ENCODE measurements at regions not wholly inside any gene's neighbourhood (a gene's known extent, or its start where the extent isn't known, plus 50 kb on each side); places are given as distances from the start of the nearest gene placed in this dataset.

- ChIA-PET POLR2A (no interaction called here), CTCF (no interaction called here)
- no peaks in the 10 kb centered on the region for H3K9me3 Mint-ChIP-seq
- DNase-seq: no peak
- intact Hi-C loops (cut with micrococcal nuclease): no loop called here
- H3K36me3 Mint-ChIP-seq: no peaks in the 10 kb centered on the region
- no peaks in the 10 kb centered on the region for H3K4me1 Mint-ChIP-seq (ENCODE audit: low read depth)
- H3K27ac Mint-ChIP-seq: no peak overlapping the region
- H3K27me3 Mint-ChIP-seq: peaks cover 14% of the 10 kb centered on the region
- H3K4me3 Mint-ChIP-seq: no peak overlapping the region
Observed at GRCh38 chr1:34338871-34339270, 162.2 kb downstream of the C1orf94 start.

- H3K9me3 Mint-ChIP-seq: no peaks in the 10 kb centered on the region
- ChIA-PET POLR2A (no interaction called here), CTCF (no interaction called here)
- peaks cover 12% of the 10 kb centered on the region for H3K27me3 Mint-ChIP-seq
- no peak overlapping the region for H3K27ac Mint-ChIP-seq
- no peak for DNase-seq
- H3K4me3 Mint-ChIP-seq: no peak overlapping the region
- no peaks in the 10 kb centered on the region for H3K4me1 Mint-ChIP-seq (ENCODE audit: low read depth)
- intact Hi-C loops (cut with micrococcal nuclease): no loop called here
- no peaks in the 10 kb centered on the region for H3K36me3 Mint-ChIP-seq
Observed at GRCh38 chr1:34341896-34342295, 165.2 kb downstream of the C1orf94 start.

- H3K27ac Mint-ChIP-seq: no peak overlapping the region
- CTCF ChIA-PET: no interaction called here
Observed at GRCh38 chr1:34342334-34342733, 165.6 kb downstream of the C1orf94 start.

GRCh38 chr1:34346128-34346527 is 169.4 kb downstream of the C1orf94 start:
- POLR2A ChIA-PET: no interaction called here
- Mint-ChIP-seq H3K9me3 (no peaks in the 10 kb centered on the region), H3K36me3 (no peaks in the 10 kb centered on the region), H3K27me3 (peaks cover 2% of the 10 kb centered on the region), H3K4me3 (no peak overlapping the region), H3K4me1 (ENCODE audit: low read depth) (no peaks in the 10 kb centered on the region), H3K27ac (no peak overlapping the region)
- intact Hi-C loops (cut with micrococcal nuclease): no loop called here
- CTCF ChIA-PET: no interaction called here
- no peak for DNase-seq

More at GRCh38 chr1:34342334-34342733, 165.6 kb downstream of the C1orf94 start:
- no peaks in the 10 kb centered on the region for H3K4me1 Mint-ChIP-seq (ENCODE audit: low read depth)
- H3K27me3 Mint-ChIP-seq: peaks cover 9% of the 10 kb centered on the region
- no peaks in the 10 kb centered on the region for H3K36me3 Mint-ChIP-seq
- no peak overlapping the region for H3K4me3 Mint-ChIP-seq
- no peaks in the 10 kb centered on the region for H3K9me3 Mint-ChIP-seq
- DNase-seq: no peak
- POLR2A ChIA-PET: no interaction called here
- intact Hi-C loops (cut with micrococcal nuclease): no loop called here

- Mint-ChIP-seq H3K36me3 (no peaks in the 10 kb centered on the region), H3K4me1 (ENCODE audit: low read depth) (no peaks in the 10 kb centered on the region), H3K27ac (no peak overlapping the region), H3K4me3 (no peak overlapping the region), H3K27me3 (peaks cover 13% of the 10 kb centered on the region), H3K9me3 (no peaks in the 10 kb centered on the region)
- no peak for DNase-seq
- ChIA-PET CTCF (no interaction called here), POLR2A (no interaction called here)
- intact Hi-C loops (cut with micrococcal nuclease): no loop called here
Observed at GRCh38 chr1:34353409-34353808, 176.7 kb downstream of the C1orf94 start.

GRCh38 chr1:34354367-34354766 is 177.7 kb downstream of the C1orf94 start:
- H3K4me3 Mint-ChIP-seq: no peak overlapping the region
- no peak for DNase-seq
- no peak overlapping the region for H3K27ac Mint-ChIP-seq
- H3K4me1 Mint-ChIP-seq (ENCODE audit: low read depth): no peaks in the 10 kb centered on the region
- H3K9me3 Mint-ChIP-seq: no peaks in the 10 kb centered on the region
- peaks cover 14% of the 10 kb centered on the region for H3K27me3 Mint-ChIP-seq
- intact Hi-C loops (cut with micrococcal nuclease): no loop called here
- H3K36me3 Mint-ChIP-seq: no peaks in the 10 kb centered on the region
- ChIA-PET CTCF (no interaction called here), POLR2A (no interaction called here)

GRCh38 chr1:34356853-34357252 is 180.1 kb downstream of the C1orf94 start:
- intact Hi-C loops (cut with micrococcal nuclease): no loop called here
- no peak for DNase-seq
- Mint-ChIP-seq H3K4me3 (no peak overlapping the region), H3K4me1 (ENCODE audit: low read depth) (no peaks in the 10 kb centered on the region), H3K9me3 (no peaks in the 10 kb centered on the region), H3K27me3 (peaks cover 22% of the 10 kb centered on the region), H3K27ac (no peak overlapping the region), H3K36me3 (no peaks in the 10 kb centered on the region)
- ChIA-PET CTCF (no interaction called here), POLR2A (no interaction called here)

GRCh38 chr1:34358636-34359035 is 181.9 kb downstream of the C1orf94 start:
- H3K36me3 Mint-ChIP-seq: no peaks in the 10 kb centered on the region
- ChIA-PET CTCF (no interaction called here), POLR2A (no interaction called here)
- no peak overlapping the region for H3K4me3 Mint-ChIP-seq
- H3K4me1 Mint-ChIP-seq (ENCODE audit: low read depth): no peaks in the 10 kb centered on the region
- H3K27ac Mint-ChIP-seq: no peak overlapping the region
- peaks cover 26% of the 10 kb centered on the region for H3K27me3 Mint-ChIP-seq
- no peaks in the 10 kb centered on the region for H3K9me3 Mint-ChIP-seq
- intact Hi-C loops (cut with micrococcal nuclease): no loop called here
- DNase-seq: no peak

- Mint-ChIP-seq H3K4me3 (no peak overlapping the region), H3K27me3 (peaks cover 26% of the 10 kb centered on the region), H3K36me3 (no peaks in the 10 kb centered on the region), H3K9me3 (no peaks in the 10 kb centered on the region), H3K4me1 (ENCODE audit: low read depth) (no peaks in the 10 kb centered on the region), H3K27ac (no peak overlapping the region)
- intact Hi-C loops (cut with micrococcal nuclease): no loop called here
- CTCF ChIA-PET: no interaction called here
- no peak for DNase-seq
- POLR2A ChIA-PET: no interaction called here
Observed at GRCh38 chr1:34359411-34359810, 182.7 kb downstream of the C1orf94 start.

- intact Hi-C loops (cut with micrococcal nuclease): no loop called here
- Mint-ChIP-seq H3K9me3 (peaks cover 2% of the 10 kb centered on the region), H3K27me3 (peaks cover 24% of the 10 kb centered on the region), H3K36me3 (no peaks in the 10 kb centered on the region), H3K27ac (no peak overlapping the region), H3K4me3 (no peak overlapping the region), H3K4me1 (ENCODE audit: low read depth) (no peaks in the 10 kb centered on the region)
- no peak for DNase-seq
- ChIA-PET POLR2A (no interaction called here), CTCF (no interaction called here)
Observed at GRCh38 chr1:34360574-34360973, 183.9 kb downstream of the C1orf94 start.

GRCh38 chr1:34361121-34361520 is 184.4 kb downstream of the C1orf94 start:
- Mint-ChIP-seq H3K27me3 (peaks cover 25% of the 10 kb centered on the region), H3K36me3 (no peaks in the 10 kb centered on the region), H3K4me1 (ENCODE audit: low read depth) (no peaks in the 10 kb centered on the region), H3K9me3 (peaks cover 2% of the 10 kb centered on the region), H3K4me3 (no peak overlapping the region), H3K27ac (no peak overlapping the region)
- DNase-seq: no peak
- intact Hi-C loops (cut with micrococcal nuclease): no loop called here
- POLR2A ChIA-PET: no interaction called here
- CTCF ChIA-PET: no interaction called here

GRCh38 chr1:34361781-34362357 is 185.2 kb downstream of the C1orf94 start:
- Mint-ChIP-seq H3K4me1 (ENCODE audit: low read depth) (no peaks in the 10 kb centered on the region), H3K27me3 (peaks cover 25% of the 10 kb centered on the region), H3K9me3 (peaks cover 2% of the 10 kb centered on the region), H3K36me3 (no peaks in the 10 kb centered on the region), H3K4me3 (no peak overlapping the region), H3K27ac (no peak overlapping the region)
- POLR2A ChIA-PET: no interaction called here
- DNase-seq: no peak
- intact Hi-C loops (cut with micrococcal nuclease): no loop called here
- CTCF ChIA-PET: no interaction called here

- no peak overlapping the region for H3K27ac Mint-ChIP-seq
- intact Hi-C loops (cut with micrococcal nuclease): no loop called here
- H3K4me3 Mint-ChIP-seq: no peak overlapping the region
- CTCF ChIA-PET: no interaction called here
- H3K4me1 Mint-ChIP-seq (ENCODE audit: low read depth): no peaks in the 10 kb centered on the region
- H3K27me3 Mint-ChIP-seq: peaks cover 25% of the 10 kb centered on the region
- DNase-seq: no peak
- H3K9me3 Mint-ChIP-seq: peaks cover 2% of the 10 kb centered on the region
- POLR2A ChIA-PET: no interaction called here
- no peaks in the 10 kb centered on the region for H3K36me3 Mint-ChIP-seq
Observed at GRCh38 chr1:34362949-34363348, 186.2 kb downstream of the C1orf94 start.

- intact Hi-C loops (cut with micrococcal nuclease): no loop called here
- Mint-ChIP-seq H3K27me3 (peaks cover 23% of the 10 kb centered on the region), H3K4me3 (no peak overlapping the region), H3K4me1 (ENCODE audit: low read depth) (no peaks in the 10 kb centered on the region), H3K9me3 (peaks cover 2% of the 10 kb centered on the region), H3K27ac (no peak overlapping the region), H3K36me3 (no peaks in the 10 kb centered on the region)
- DNase-seq: no peak
- ChIA-PET CTCF (no interaction called here), POLR2A (no interaction called here)
Observed at GRCh38 chr1:34363447-34363846, 186.7 kb downstream of the C1orf94 start.
